OCI-LY3 (cell line): ENCODE measurements at regions not wholly inside any gene's neighbourhood (a gene's known extent, or its start where the extent isn't known, plus 50 kb on each side); places are given as distances from the start of the nearest gene placed in this dataset.

Experiments used
- CTCF ChIP-seq: fragments of 200-600, 300-600 bp; sonication (generic); IDR thresholded peaks from 2 replicates; pipeline ENCODE4 v1.5.1; 2014; ENCODE audit warnings: antibody characterized with exemption, low read length, low read depth
- EZH2phosphoT487 ChIP-seq: fragments of 200-600 bp; shearing (Covaris generic); IDR thresholded peaks from 2 replicates; pipeline ENCODE4 v1.6.1; 2018; ENCODE audit warnings: antibody characterized with exemption, mixed run types, low read depth

DNA sequence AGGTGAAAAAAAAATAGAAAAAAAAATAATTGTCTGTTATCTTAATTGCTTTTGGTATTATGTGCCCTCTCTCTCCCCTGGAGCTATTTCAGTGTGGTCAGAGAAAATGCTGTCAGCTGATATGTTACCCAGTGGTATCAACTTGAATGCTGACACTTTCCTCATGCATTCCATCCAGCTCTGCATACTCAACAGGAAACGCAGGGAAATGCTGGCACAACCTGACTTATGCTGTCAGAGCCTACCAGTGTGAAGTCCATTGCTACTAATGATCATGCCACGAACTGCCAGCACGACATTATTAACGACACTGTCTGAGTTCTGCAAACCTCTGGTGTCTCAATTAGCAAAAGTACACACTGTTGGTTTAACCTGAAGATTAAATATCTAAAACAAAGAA lies 182.8 kb downstream of the ZWINT start:
- TF ChIP-seq CTCF (no peak), EZH2phosphoT487 (no peak)
